Activated CD8-positive, alpha-beta memory T cell treated with anti-CD3 and anti-CD28 coated beads for 36 hours (primary cell): ENCODE measurements at regions not wholly inside any gene's neighbourhood (a gene's known extent, or its start where the extent isn't known, plus 50 kb on each side); places are given as distances from the start of the nearest gene placed in this dataset.

Experiments
- CTCF ChIA-PET: fragments of 350-600 bp; sonication (Branson Sonifier 250); formaldehyde crosslinking; loops from one replicate; lab custom pipeline; 2021; ENCODE audit warnings: antibody characterized with exemption; lab: Charles Lee
- POLR2A ChIA-PET: fragments of 350-600 bp; sonication (Branson Sonifier 250); formaldehyde crosslinking; loops from one replicate; lab custom pipeline; 2021; ENCODE audit warnings: antibody characterized with exemption; lab: Charles Lee

DNA sequence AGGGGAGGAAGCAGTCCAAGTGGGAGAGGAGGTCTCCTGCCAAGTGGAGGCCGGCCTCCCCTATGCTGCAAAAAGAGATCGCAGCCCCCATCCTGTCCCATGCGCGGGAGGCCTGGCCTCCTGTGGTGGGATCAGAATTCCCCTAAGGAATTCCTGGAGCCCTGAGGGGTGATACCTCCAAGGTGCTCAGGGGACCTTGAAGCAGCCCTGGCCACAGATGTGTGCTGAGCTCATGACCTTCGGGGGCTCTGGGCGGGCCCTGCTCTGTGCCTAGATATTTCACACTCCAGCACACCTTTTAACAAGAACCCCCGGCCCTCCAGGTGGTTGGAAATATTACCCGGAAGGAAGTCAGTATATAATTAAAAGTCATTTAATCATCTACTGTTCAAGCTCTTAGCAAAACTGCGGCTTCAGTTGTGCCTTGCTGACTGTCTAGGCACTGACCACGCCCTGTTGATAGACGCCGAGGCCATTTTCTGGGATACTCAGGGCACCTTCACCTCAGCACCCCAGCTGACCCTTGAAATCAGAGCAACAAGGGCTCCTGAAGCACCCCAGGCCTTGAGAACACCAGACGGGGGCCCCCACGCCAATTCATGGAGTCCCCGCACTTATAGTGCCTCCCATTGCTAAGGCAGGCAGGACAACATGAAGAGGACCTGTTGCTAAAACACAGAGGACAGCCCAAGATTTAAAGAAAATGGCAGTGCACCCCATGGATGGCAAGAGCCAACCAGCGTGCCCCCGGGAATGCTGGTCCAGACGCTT, 119.1 kb downstream of the NDUFA10 start:
- CTCF ChIA-PET: no interaction called here
- POLR2A ChIA-PET: no interaction called here

DNA sequence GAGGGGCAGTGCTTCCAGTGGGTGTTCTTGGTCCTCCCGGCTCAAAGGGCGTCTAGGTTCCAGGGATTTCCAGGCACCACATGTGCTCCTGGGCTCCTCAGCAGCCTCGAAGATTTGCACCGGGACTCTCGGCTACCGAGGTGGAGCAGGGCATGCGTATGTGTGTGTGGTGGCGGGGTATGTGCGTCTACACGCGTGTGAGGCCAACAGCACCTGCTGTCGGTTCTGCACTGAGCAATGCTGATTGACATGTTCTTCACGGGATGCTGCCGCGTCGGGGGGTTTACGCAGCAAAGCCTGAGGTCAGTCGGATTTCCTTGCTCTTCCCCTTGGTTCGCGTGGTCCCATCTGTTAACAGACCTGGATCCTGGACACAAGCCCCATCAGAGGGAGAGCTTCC, 119.8 kb downstream of the NDUFA10 start:
- POLR2A ChIA-PET: no interaction called here
- CTCF ChIA-PET: no interaction called here

DNA sequence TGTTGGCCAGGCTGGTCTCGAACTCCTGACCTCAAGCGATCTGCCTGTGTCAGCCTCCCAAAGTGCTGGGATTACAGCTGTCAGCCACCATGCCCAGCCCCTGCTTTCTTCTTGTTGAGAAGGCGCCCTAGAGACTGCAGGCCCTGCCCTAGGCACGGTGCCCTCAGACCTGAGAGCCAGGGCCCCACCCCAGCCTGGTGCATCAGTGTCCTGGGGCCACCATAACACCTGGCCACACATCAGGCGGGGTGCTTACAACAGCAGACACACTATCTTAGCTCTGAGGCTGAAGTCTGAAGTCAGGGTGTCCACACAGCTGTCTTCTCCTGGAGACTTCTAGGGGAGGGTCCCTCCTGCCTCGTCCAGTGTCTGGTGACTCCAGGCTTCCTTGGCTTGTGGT, 120.6 kb downstream of the NDUFA10 start:
- ChIA-PET POLR2A (no interaction called here), CTCF (no interaction called here)

DNA sequence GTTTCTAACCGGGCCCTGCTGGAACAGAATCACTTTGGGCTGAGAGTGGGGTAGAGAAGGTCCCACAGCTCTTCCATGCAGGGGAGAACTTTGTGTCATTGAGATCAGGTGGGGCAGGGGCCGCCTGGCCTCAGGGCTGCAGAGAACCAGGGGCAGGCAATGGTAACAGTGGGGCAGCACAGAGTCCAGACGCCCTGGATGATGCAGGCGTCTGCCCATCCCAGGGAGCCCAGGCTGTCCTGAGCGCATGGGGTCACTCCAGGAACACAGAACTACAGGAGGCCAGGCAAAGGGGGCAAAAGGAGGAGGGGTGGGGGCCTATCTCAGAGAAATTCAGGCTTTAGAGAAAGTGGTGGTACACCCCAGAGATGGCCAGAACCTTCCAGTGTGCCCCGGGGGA, 121.3 kb downstream of the NDUFA10 start:
- POLR2A ChIA-PET: no interaction called here

DNA sequence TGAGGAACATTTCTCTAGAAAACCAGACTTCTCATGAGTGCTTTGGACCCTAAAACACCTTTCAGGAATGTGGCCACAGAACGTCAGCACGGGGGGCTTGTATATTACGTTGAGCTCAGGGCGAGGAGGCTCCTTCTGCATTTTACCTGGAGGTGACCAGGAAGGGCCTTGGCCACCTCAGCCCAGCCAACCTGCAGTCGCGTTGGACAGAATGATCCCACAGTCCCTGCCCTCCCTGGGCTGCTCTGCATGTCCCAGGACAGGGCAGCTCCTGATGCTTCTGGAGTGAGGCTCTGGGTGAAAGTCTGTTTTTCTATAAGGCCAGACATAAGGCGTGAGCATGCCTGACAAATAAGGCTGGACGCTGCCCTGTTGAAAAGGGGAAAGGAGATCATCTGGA, 121.9 kb downstream of the NDUFA10 start:
- POLR2A ChIA-PET: no interaction called here
- CTCF ChIA-PET: interaction anchor here (0.7 kb wide), 1 partner anchor 867 kb away, joined by 4 read pairs; no protein-coding TSS in a partner anchor

More for the DNA sequence above, 121.3 kb downstream of the NDUFA10 start:
- CTCF ChIA-PET: interaction anchor here (0.7 kb wide), 1 partner anchor 868 kb away, joined by 4 read pairs; no protein-coding TSS in a partner anchor

DNA sequence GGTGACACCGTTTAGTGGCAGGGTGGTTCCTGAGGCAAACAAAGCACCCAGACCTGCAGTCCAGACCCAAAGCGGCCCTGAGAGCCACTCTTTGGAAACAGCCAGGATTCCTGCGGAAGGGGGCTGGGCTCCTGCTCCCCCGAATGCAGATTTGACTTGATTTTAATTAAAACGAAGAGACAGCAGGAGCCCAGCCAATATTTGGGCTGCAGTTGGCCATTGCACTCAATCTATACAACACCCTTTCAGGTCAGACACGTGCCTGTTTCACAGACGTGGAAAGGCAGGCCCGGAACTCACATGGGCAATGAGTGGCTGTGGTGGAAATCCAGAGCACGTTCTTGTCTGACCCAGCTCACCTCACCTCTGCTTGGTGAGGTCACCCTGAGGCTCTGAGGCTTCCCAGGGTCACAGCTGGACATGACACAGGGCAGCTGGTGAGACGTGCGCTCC, 122.4 kb downstream of the NDUFA10 start:
- POLR2A ChIA-PET: no interaction called here

DNA sequence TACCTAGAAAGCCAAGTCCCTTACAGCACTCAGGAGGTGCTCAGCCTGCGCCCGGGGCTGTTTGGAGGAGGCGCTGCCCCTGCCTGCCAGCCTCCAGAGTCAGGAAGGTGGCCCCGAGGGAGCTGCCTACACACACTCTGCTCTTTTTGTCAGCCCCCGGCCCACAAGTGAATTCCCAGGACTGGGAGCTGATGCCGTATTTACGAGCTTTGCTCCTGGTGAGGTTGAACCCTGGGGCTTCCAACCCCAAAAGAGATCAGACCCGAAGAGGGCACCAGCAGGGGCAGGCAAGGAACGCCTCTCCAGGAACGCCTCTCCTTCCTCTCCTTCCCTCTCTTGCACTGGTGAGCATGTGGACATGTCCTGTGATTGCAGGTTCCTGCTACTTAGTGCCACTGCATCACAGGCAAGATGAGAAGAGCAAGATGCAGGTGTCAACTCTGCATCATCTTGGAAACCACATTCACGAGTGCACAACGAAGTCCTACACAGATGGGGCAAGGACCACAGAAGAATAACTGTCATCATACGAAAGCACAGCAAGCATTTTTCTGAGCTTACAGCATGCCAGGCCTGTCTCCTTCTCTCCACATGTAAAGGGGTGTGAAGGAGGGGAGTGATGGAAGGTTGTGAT, 126.7 kb downstream of the NDUFA10 start:
- CTCF ChIA-PET: no interaction called here

More for the DNA sequence above, 122.4 kb downstream of the NDUFA10 start:
- CTCF ChIA-PET: no interaction called here

DNA sequence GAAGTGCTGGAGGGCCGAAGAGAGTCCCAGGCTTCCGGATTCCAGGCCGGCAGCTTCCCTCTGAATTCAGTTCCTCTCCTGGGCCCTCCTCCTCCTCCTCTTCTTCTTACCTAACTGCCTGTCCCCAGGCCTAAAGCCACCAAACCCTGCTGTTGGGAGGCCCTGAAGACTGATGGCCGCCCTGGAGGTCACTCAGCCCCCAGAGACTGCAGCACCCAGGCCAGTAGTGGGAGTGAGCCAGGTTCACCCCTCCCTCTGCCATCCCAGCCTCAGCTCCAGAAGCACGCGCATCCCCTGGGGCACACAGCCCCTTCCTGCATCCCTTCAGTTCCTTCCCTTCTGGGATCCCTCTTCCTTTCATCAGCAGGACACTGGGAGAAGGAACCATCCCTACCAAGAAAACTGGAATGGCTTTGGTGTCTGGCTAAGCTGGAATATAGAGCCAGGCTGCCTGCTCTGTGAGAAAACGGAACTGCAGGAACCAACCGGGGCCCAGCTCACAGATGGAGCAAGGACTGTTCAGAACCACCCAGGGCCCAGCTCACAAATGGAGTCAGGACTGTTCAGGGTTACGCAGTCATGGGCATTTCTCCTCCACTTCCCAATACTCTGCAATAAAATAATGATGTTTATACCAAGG, 127.4 kb downstream of the NDUFA10 start:
- CTCF ChIA-PET: no interaction called here
- POLR2A ChIA-PET: no interaction called here

More for the DNA sequence above, 126.7 kb downstream of the NDUFA10 start:
- POLR2A ChIA-PET: no interaction called here

DNA sequence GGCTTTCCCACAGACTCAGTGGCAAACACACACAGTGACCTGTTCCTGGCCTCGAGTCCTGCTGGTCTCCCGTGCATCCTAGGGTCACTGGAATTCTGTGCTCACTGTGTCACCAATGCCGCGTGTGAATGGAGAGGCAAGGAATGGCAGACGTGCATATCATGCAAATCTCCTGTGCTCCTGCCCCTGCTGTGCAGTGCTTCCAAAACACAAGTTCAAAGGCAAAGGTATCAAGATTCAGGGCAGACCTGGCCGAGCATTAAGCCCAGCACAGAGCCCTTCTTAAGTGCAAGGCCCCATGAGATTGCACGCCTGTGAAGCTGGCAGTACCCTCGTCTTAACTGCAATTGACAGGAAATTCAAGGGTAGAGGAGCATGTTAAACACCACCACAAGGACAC, 129.1 kb downstream of the NDUFA10 start:
- ChIA-PET CTCF (no interaction called here), POLR2A (no interaction called here)

DNA sequence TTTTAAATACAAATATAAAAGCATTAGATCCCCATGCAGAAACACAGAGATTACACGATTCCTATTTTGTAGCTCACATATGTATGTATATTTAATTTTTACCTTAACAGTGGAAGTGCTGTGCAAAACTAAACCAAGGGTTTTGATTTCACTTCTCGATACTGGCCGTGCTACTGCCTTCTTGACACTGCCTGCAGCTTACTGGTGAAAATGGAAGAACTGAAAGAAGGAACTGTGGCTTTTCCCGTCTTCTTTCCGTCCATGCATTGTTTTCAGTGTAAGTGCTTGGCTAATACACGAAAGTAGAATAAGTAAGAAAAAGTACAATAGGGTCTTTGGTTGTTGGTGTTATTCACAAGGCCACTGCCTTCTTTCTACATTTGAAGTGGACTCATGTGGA, 129.5 kb downstream of the NDUFA10 start:
- POLR2A ChIA-PET: no interaction called here
- CTCF ChIA-PET: no interaction called here

DNA sequence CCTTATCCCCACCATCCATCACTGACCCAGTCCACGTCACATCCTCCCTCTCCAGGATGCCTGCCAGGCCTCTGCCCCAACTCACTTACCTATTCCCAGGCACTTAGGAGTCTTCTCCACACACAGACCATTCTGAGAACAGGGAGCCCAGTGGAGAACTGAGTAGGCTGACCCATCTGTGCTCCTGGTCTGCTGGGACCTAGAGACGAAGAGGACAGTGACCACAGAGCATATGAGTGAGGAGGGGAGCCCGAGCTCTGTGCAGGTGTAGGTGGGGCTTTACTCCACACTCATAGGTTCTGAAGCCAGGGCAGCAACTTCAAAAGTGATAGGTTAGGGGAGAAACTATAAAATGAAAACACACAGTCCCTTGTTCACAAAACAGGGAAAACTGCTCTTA, 130.0 kb downstream of the NDUFA10 start:
- CTCF ChIA-PET: no interaction called here
- POLR2A ChIA-PET: no interaction called here

DNA sequence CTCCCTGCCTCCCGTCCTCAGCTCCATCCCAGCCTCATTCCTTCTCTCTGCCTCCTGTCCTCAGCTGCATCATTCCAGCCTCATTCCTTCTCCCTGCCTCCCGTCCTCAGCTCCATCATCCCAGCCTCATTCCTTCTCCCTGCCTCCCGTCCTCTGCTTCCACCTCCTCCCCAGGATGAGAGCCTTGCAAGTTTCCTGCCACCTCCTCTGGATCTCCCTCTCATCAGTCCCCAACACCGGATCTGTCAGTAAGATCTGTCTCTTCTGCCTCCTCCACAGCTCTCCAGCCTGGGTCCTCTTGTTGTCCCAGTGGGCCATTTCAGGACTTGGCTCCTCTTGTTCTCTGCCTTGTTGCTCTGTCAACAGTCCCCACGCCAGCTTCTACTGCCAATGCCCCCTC, 130.9 kb downstream of the NDUFA10 start:
- ChIA-PET POLR2A (no interaction called here), CTCF (no interaction called here)

DNA sequence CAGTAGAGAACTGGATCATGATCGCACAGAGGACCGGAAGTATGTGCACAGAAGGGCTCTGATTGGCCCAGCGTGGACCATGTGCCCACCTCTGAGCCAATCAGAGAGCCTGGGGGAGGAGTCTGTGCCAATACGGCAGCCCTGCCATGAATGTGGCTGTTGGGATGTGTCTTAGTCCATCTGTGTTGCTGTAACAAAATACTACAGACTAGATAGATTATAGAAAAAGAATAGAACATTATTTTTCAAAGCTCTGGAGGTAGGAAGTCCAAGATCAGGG, 132.0 kb downstream of the NDUFA10 start:
- CTCF ChIA-PET: no interaction called here
- POLR2A ChIA-PET: no interaction called here

DNA sequence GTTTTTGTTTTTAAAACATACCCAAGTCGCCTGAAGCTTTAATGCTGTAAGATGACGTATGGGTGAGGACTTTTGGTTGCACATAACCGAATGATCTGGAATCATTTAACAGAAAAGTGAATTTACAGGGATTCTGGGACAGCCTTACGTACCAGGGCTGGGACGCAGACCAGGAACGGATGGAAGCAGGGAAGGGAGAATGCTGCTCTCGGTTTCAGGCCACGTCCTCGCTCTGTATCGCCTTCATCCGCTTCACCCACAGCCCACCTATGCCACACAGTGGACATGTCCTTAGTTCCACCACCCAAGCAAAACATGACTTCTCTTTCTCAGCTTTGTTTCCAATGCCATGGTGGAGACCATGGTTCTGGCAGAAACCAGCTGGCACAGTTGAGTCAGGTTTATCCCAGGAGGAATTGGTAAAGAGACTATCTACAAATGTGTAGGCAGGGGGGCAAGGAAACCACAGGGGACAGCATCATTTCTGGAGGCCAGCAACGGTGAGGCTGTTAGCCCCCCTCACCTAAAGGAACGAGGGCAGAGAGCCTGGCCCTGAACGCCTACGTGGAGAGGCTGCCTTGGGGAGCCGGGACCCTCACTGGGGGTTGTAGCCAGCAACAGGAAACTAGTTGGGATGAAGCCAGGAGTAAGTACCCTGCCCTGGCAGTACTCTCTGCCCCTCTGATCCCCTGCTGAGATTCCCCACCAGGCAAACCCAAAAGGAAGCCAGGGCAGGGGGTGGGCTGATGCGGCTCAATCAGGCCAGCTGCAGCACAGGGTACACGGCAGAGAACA, 132.5 kb downstream of the NDUFA10 start:
- ChIA-PET CTCF (no interaction called here), POLR2A (no interaction called here)

DNA sequence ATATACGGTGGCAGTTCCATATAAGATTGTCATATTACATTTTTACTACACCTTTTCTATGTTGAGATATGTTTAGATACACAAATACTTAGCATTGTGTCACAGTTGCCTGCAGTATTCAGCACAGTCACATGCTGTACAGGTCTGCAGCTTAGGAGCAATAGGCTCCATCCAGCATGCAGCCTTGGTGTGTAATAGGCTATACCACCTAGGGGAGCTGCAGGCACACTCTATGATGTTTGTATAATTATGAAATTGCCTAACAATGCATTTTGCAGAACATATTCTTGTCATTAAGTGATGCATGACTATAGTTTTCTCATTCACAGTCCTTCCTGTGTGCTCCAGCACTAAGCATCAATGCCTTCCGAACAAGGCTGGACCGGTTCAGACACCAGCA, 133.4 kb downstream of the NDUFA10 start:
- CTCF ChIA-PET: no interaction called here
- POLR2A ChIA-PET: no interaction called here

DNA sequence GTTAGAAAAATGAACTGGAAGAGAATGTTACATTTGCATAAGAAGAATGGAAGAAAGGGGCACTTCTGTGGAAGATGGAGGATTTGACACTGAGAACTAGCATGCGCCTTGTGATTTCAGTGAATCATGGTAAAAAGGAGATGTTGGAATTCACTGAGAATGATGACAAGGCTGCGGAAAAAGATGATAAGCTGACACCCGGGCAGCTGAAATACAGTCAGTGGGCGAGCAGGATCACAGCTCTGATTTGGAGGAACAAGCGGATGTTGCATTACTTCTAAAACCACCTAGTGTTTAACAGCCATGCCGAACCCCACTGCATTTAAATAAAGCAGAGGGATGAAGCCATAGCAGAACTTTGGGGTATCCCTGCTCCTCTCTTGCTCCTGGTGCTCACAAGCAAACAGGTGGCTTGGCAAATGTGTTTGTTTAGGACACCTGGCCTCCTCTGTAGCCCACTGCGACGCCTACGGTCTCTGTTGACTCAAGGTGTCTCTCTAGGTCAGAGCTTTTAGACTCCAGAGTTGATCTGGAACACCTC, 134.9 kb downstream of the NDUFA10 start:
- ChIA-PET CTCF (no interaction called here), POLR2A (no interaction called here)

DNA sequence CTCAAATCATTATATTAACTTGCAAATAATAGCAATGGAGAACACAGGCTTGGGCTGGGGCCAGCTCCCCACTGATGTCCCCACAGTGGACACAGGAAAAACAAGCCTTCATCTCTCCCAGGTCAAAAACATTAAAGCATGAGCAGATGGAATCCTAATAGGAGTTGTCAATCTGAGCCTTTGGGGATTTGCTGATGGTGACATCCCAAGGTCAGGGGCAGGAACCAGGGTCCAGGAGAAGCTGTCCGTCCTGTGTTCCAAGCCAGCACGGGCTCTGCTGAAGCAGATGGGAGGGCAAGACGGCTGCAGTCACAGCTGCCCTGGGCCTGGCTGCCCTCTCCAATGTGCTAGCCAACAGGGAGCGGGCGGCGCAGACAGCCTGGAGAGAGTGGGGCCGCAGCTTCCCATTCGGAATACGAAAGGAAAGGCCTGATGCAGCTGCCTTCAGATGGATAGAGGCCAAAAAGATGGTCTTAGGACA, 135.5 kb downstream of the NDUFA10 start:
- CTCF ChIA-PET: no interaction called here
- POLR2A ChIA-PET: no interaction called here

DNA sequence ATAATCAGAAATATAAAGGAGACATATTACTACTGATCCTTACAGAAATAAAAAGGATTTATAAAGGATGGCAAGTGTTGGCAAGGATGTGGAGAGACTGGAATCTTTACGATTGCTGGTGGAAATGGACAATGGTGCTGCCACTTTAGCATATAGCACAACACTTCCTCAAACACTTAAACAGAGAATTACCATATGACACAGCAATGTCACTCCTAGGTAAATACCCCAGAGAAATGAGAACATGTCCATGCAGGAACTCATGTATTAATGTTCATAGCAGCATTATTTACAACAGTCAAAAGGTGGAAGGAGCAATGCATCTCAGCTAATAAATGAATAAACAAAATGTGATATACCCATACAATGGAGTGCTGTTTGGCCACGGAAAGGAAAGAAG, 137.5 kb downstream of the NDUFA10 start:
- CTCF ChIA-PET: no interaction called here
- POLR2A ChIA-PET: no interaction called here

DNA sequence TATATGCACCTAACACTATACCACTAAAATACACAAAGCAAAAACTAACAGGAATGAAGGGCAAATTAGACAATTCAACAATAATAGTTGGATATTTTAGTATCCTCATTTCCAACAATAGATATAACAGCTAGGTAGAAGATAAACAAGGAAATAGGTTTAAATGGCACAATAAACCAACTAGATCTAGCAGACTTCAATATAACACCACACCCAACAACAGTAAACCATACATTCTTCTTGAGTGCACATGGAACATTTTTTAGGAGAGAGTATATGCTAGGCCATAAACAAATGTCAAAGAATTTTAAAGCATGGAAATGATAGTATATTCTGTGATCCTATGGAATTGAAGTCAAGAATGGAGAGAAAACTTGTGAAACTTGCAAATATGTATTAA, 138.4 kb downstream of the NDUFA10 start:
- CTCF ChIA-PET: no interaction called here

DNA sequence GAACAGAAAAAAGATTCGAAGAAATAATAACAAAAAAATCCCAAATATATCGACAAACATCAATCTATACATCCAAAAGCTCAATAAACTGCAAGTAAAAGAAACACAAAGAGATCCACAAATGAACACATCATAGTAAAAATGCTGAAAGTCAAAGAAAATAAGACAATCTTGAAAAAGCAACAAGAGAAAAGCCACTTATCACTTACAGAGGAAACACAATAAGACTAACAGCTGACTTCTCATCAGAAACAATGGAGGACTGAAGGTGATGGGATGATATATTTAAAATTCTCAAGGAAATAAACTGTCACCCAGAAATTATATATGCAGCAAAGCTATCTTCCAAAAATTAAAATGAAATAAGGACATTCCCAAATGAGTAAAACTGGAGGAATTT, 140.3 kb downstream of the NDUFA10 start:
- POLR2A ChIA-PET: no interaction called here
- CTCF ChIA-PET: no interaction called here

More for the DNA sequence above, 138.4 kb downstream of the NDUFA10 start:
- POLR2A ChIA-PET: no interaction called here
